Keratinocyte (primary cell): ENCODE measurements at regions not wholly inside any gene's neighbourhood (a gene's known extent, or its start where the extent isn't known, plus 50 kb on each side); places are given as distances from the start of the nearest gene placed in this dataset.

Source experiments
- DNase-seq: peaks from one replicate; pipeline ENCODE4 v3.0.0-alpha.2; 2011; ENCODE audit warnings: low read depth, missing footprints, low spot score
- FAIRE-seq: peaks from 2 replicates; lab custom pipeline; 2011; peaks lifted over from hg19 to GRCh38; lab: Jason Lieb, UNC
- H2AFZ ChIP-seq: 2 replicates; pipeline ENCODE4 v1.6.0; 2012; ENCODE audit warnings: low read length, control low read depth, inconsistent platforms; ENCODE audit not compliant: control insufficient read depth
- H3K27ac ChIP-seq: 2 replicates; pipeline ENCODE4 v1.5.1; 2011; ENCODE audit warnings: low read length; ENCODE audit not compliant: control insufficient read depth, insufficient read depth
- H3K27me3 ChIP-seq: 3 replicates; pipeline ENCODE4 v1.6.0; 2011; ENCODE audit warnings: low read length; ENCODE audit not compliant: control insufficient read depth, insufficient read depth; ENCODE audit errors: extremely low read depth
- H3K36me3 ChIP-seq, 2 experiments: 2 replicates in 1 of 2; 3 replicates in 1 of 2; pipeline ENCODE4 v1.5.1; 2011; ENCODE audit warnings: low read length in 2 of 2, mild to moderate bottlenecking in 1 of 2; ENCODE audit not compliant: control insufficient read depth in 2 of 2, insufficient read depth in 2 of 2; ENCODE audit errors: extremely low read depth in 1 of 2
- H3K4me1 ChIP-seq: 3 replicates; pipeline ENCODE4 v1.5.1; 2011; ENCODE audit warnings: low read length; ENCODE audit not compliant: control insufficient read depth, insufficient read depth; ENCODE audit errors: extremely low read depth
- H3K4me2 ChIP-seq: 3 replicates; pipeline ENCODE4 v1.6.0; 2011; ENCODE audit warnings: low read depth, low read length; ENCODE audit not compliant: control insufficient read depth, insufficient read depth; ENCODE audit errors: extremely low read depth
- H3K4me3 ChIP-seq, 3 experiments: fragments of 200-600 bp in 1 of 3; sonication (generic) in 1 of 3; 2 replicates in 2 of 3; 3 replicates in 1 of 3; pipeline ENCODE4 v1.5.1; 2011 to 2016; ENCODE audit warnings: low read length in 3 of 3, mild to moderate bottlenecking in 3 of 3, control low read depth in 2 of 3, inconsistent platforms in 1 of 3, low read depth in 1 of 3, mixed read lengths in 1 of 3, mixed run types in 1 of 3, moderate library complexity in 1 of 3; ENCODE audit not compliant: control insufficient read depth in 2 of 3, insufficient read depth in 2 of 3; ENCODE audit errors: extremely low read depth in 1 of 3
- H3K79me2 ChIP-seq: 2 replicates; pipeline ENCODE4 v1.6.0; 2012; ENCODE audit warnings: low read length; ENCODE audit not compliant: control insufficient read depth, insufficient read depth
- H3K9ac ChIP-seq: 3 replicates; pipeline ENCODE4 v1.6.0; 2011; ENCODE audit warnings: low read length; ENCODE audit not compliant: control insufficient read depth, insufficient read depth; ENCODE audit errors: extremely low read depth
- H3K9me1 ChIP-seq: 3 replicates; pipeline ENCODE4 v1.6.0; 2011; ENCODE audit warnings: low read length; ENCODE audit not compliant: control insufficient read depth, insufficient read depth; ENCODE audit errors: extremely low read depth
- H3K9me3 ChIP-seq: 2 replicates; pipeline ENCODE4 v1.5.1; 2012; ENCODE audit warnings: low read depth, low read length; ENCODE audit not compliant: control insufficient read depth
- H4K20me1 ChIP-seq: 3 replicates; pipeline ENCODE4 v1.6.0; 2011; ENCODE audit warnings: low read length; ENCODE audit not compliant: control insufficient read depth, insufficient read depth; ENCODE audit errors: extremely low read depth
- CTCF ChIP-seq, 3 experiments: IDR thresholded peaks in 1 of 3; conservative IDR thresholded peaks in 1 of 3; optimal IDR thresholded peaks in 1 of 3; 2 replicates in 2 of 3; 3 replicates in 1 of 3; pipeline versions ENCODE3 to v1.5.1; 2011; ENCODE audit warnings: low read length in 3 of 3, mild to moderate bottlenecking in 3 of 3, moderate library complexity in 2 of 3, control low read depth in 1 of 3, inconsistent platforms in 1 of 3; ENCODE audit not compliant: insufficient read depth in 2 of 3; ENCODE audit errors: extremely low read depth in 1 of 3
- EZH2 ChIP-seq: IDR thresholded peaks from one replicate; pipeline ENCODE4 v1.6.1; 2012; ENCODE audit warnings: inconsistent platforms, mild to moderate bottlenecking, low read length, moderate library complexity
- dilution Hi-C: fragments of 300-500 bp; cut with MboI; formaldehyde crosslinking; loops from one replicate; pipeline ENCODE4 v1.7.0; 2020; ENCODE audit warnings: low sequenced_read_pairs; ENCODE audit not compliant: extremely low pct_ligation_motif_present

GRCh38 chr3:71900057-71900456, 115.1 kb upstream of the PROK2 start:
- TF ChIP-seq EZH2 = no peak
- no peak for TF ChIP-seq CTCF (optimal IDR thresholded peaks at IDR 0.05 in 1 of 3, IDR thresholded peaks at IDR 0.05 in 1 of 3, conservative IDR thresholded peaks at IDR 0.05 in 1 of 3; ENCODE audit: extremely low read depth in 1 of 3, insufficient read depth in 2 of 3, low read length in 3 of 3)
- Histone ChIP-seq H3K79me2 (no peaks in the 10 kb centered on the region), H3K9me1 (no peaks in the 10 kb centered on the region), H3K9ac (no peak overlapping the region), H3K4me1 (no peaks in the 10 kb centered on the region), H3K36me3 (no peaks in the 10 kb centered on the region), H3K27me3 (peaks cover 16% of the 10 kb centered on the region), H3K27ac (no peak overlapping the region), H3K4me3 (no peak overlapping the region), H2AFZ (no peak overlapping the region), H3K4me2 (no peak overlapping the region), H4K20me1 (no peaks in the 10 kb centered on the region), H3K9me3 (no peaks in the 10 kb centered on the region)
- DNase-seq (no peak), FAIRE-seq (no peak)
- dilution Hi-C loops = no loop called here

DNA sequence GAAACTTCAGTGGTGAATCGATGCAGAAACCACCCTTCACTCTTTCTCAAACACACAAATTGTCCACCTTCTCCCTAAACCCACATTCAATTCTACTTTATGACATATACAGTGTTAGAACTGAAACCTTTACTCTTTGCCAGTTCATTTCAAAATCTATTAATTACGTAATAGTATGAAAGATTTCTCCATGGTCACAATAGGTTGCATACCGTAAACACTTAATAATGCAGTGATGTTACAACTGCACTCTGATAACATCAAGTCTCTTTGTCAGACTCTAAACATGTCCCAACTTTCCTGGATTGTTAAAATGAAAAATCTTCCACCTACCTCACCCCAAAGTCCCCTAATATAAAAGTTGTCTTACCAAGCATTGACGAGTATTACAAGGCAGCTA, 111.8 kb upstream of the PROK2 start:
- no peak overlapping the region for H3K27ac ChIP-seq
- H2AFZ ChIP-seq = no peak overlapping the region
- dilution Hi-C loops = no loop called here
- H3K4me3 ChIP-seq = no peak overlapping the region
- no peaks in the 10 kb centered on the region for H3K4me1 ChIP-seq
- no peaks in the 10 kb centered on the region for H3K9me1 ChIP-seq
- no peaks in the 10 kb centered on the region for H4K20me1 ChIP-seq
- TF ChIP-seq EZH2 (no peak), CTCF (optimal IDR thresholded peaks at IDR 0.05 in 1 of 3, IDR thresholded peaks at IDR 0.05 in 1 of 3, conservative IDR thresholded peaks at IDR 0.05 in 1 of 3; ENCODE audit: extremely low read depth in 1 of 3, insufficient read depth in 2 of 3, low read length in 3 of 3) (no peak)
- no peaks in the 10 kb centered on the region for H3K9me3 ChIP-seq
- FAIRE-seq = no peak
- H3K9ac ChIP-seq = no peak overlapping the region
- peaks cover 12% of the 10 kb centered on the region for H3K27me3 ChIP-seq
- no peaks in the 10 kb centered on the region for H3K79me2 ChIP-seq
- H3K36me3 ChIP-seq = no peaks in the 10 kb centered on the region
- DNase-seq = no peak
- H3K4me2 ChIP-seq = no peak overlapping the region
